HG03354 (cell line): ENCODE measurements at regions not wholly inside any gene's neighbourhood (a gene's known extent, or its start where the extent isn't known, plus 50 kb on each side); places are given as distances from the start of the nearest gene placed in this dataset.
A peak's percentile ranks its signal among the peaks of the same experiment; 100 is the strongest.

Source experiments
- ATAC-seq: cut with Tn5 transposase; IDR thresholded peaks from one replicate; pipeline ENCODE4 v1.9.1; 2021; ENCODE audit warnings: mild to moderate bottlenecking; ENCODE audit not compliant: unreplicated experiment, poor library complexity, severe bottlenecking

GRCh38 chr2:15715596-15715995 is 123.9 kb downstream of the DDX1 start:
- no peak for ATAC-seq

DNA sequence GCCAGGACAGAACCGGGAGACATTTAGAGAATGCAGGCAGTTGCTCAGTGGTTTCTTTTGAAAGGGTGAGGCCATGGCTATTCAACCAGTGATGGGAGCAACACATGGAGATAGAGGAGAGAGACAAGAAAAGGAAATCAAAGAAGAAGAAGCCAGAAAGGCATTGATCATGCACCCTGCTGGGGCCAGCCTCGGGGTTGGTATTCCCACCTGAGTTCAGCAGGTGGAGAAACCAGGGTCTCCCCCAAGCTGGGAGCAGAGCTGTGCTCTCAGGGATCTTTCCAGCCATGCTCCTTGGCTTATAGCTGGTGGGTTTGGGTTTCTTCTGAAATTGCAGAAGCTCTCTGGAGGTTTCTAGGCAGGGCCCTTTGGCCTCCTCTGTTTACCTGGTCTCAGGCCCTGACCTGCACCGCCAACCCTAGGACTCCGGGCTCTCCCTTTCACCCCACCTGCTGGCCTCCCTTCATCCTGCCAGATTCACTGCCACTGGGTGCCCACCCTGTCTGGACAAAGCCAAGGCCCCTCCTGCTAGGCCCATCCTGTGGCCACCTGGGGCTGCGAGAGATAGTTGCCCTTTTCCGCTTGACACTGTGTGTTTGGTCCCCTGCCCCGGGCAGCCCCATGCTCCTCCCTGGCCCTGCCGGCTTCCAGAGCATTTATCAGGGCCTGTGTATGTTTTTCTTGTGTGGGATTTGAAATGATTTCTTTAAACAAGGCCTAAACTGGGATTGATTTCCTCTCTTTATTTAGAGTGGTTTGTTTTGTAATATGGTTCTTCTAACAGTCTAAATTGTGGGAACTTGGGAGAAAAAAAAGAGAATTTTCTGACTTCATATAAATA is 126.7 kb downstream of the DDX1 start:
- no peak for ATAC-seq

DNA sequence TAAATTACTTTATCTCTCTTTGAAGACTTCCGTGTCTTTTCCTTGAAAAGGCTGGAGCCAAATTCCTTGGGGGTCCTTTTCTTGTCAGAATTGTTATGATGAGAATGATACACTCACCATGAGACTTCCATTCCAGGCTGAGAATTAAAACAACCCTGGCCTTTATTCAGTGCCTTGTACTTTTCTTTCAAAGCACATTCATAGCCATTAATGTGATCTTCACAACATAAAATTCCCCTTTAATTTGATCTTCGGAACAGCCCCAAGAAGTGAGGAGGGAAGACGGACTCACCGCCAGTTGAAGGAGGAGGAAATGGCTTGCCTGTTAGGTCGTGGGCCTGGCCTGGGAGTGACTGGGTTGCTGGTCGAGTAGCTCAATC is 127.3 kb downstream of the DDX1 start:
- ATAC-seq, result no peak

DNA sequence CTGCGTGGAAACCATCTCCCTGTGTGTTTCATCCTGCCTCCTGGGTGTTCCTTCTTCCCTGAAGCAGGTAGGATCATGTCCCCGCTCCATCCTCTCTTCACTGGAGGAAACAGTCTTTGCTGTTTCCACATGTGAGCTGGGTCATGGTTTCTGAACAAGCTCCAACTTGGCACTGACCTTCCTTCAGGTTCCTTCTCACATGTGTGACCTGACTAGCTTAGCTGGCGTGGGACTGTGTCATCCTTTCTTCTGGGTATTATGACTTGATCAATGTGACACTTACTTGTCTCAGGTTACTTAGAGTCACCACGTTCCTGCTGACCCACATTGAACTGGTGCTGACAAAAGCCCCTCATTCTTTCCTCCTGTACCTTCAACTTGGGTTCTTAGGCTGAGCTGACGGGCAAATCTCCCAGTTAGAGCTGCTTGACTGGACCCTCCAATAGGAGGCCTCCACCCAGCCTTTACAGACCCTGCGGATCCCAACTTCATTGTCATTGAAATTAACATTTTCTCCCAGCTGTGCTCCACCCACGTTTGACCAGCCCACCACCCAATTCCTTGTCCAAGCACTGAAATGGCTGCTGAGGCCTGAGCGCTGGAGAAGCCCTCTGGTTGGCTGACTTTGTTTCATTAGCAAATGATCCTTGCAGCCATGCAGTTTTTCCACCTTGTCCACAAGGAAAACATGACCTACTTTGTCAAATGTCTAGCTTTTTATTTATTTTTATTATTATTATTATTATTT is 128.1 kb downstream of the DDX1 start:
- ATAC-seq, result no peak

DNA sequence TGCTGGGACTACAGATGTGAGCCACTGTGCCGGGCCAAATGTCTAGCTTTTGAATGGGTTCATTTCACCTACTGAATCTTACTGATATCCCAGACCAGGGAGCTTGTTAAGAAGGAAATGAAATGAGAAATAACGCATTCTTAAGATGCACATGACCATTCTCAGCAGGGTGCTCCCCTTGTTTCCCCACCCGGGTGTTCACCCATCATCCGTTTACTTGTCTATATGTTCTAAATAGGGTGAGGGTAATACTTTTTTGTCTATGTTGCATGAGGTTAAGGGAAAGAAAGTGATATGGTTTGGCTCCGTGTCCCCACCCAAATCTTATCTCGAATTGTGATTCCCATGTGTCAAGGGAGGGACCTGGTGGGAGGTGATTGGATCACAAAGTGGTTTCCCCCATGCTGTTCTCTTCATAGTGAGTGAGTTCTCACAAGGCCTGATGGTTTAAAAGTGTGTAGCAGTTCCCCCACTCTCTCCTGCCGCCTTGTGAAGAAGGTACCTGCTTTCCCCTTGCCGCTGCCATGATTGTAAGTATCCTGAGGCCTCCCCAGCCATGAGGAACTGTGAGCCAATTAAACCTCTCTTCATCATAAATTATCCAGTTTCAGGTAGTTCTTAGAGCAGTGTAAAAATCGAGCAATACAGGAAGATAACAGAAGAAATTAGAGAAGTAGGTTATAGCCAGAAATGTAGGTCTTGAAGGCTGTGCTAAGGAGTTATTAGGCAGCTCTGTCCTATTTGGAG is 129.1 kb downstream of the DDX1 start:
- ATAC-seq, result no peak

DNA sequence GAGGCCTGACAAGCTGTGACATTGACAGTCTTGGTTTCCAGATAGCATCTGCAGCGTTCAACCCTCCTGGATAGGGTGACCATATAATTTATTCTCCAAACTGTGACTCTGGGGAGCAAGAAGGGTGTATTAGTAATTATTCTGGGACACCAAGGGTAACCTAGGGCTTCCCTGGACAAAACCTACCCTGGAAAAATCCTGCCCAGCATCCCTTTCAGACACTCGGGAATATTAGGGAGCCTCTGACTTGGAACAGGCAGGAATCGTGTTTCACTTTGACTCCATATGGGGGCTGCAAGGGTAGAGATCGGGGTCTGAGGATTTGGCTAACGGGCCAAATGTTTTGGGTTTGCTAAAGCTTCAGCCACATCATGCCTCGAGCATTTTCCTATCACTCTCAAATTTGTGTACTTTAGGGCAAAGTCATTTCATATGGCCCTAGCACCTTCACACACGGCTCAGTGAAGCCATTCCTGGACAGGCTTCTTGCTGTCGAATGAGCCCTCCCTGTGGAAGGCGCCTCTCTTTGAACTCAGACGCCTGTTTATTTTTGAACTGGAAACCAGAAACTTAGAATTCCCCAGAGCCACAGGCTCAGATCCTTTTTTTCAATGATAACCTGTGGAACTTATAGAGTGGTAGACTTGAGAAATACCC is 129.9 kb downstream of the DDX1 start:
- ATAC-seq, result no peak

- ATAC-seq, result no peak
These were observed 131.3 kb downstream of the DDX1 start for GRCh38 chr2:15722980-15723379.

DNA sequence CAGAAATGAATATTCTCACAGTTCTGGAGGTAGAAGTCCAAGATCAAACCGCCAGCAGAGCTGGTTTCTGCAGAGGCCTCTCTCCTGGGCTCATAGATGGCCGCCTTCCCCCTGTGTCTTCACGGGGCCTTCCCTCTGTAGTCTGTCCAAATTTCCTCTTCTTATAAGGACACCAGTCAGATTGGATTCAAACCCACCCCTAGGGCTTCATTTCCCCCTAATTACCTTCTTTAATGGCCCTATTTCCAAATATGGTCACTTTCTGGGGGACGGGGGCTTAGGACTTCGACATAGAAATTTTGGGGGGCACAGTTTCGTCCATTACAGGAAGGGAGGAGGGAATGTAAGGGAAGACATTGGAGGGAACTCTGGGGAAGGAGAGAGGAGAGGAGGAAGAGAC is 132.6 kb downstream of the DDX1 start:
- no peak for ATAC-seq

DNA sequence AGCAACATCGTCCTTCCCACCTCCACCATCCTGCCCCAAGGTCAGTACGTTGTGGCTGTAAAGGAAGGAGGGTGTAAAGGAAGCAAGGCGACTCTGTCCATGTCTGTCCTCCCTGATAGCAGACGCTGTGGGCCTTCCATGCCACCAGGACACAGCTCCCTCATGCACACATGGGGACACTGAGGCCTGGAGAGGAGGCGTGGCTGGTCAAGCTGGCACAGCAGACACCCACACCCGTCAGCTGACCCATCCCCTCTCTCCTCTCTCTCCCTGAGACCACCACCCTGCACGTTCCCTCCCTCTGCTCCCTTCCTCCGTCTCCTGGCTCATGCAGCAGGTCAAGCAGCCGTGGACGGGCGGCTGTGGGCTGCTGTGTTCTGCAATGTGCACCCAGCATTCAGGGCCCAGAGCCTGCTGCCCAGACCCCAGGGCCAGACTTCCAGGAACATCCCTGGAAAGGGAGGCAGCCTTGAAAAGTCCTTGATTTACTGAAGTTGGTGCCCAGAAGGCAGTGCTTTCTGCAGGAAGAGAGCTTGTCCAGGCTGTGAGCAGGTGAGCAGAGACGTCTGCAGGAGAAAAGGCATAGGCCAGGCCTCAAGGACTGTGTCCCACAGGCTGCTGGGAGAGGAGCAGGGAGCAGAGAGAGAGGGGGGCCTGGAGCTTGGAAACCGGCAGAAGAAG is 133.6 kb downstream of the DDX1 start:
- no peak for ATAC-seq

DNA sequence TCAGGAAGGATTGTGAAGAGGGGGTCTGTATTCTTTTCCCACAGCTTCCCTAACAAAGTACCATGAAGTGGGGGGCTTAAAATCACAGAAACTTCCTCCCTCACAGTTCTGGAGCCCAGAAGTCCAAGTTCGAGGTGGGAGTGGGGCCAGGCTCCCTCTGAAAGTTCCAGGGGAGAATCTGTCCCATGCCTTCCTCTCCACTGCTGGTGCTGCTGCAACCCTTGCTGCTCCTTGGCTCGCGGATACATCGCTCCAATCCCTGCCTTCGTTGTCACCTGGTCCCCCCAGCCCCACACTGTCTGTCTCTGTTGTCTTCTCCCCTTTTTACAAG is 134.1 kb downstream of the DDX1 start:
- ATAC-seq, result no peak

DNA sequence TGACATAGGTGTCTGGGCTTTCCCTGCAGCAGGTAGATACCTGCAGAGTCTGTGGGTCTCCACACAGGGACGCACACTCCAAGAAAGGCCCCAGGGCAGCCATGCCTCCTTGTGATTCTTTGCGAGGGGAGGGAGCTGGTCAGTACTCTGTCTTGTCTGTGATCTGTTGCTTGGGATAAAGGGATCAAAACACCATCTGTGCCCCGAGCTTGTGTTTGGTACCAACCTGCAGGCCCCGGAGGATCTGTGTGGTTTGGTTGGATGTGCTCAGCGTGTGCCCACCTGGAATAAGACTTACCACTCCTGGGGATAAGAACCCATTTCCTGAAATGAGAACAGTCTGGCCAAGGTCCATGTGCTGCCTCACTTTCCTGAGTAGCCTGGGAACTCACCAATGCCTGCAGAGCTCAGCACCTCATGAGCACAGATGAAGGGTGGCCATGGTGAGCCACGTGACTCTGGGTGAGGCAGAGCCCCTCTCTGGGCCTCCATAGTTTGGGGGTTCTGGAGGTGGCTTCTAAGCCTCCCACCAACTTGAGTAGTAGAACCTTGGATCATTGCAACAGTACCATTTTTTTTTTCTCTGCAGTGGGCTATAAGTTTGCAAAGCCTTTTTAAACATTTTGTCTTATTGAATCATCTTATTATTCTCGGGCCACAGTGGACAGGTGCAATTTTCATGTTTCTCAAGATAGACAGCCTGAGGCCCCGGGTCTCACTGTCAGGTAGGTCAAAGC is 134.8 kb downstream of the DDX1 start:
- no peak for ATAC-seq

DNA sequence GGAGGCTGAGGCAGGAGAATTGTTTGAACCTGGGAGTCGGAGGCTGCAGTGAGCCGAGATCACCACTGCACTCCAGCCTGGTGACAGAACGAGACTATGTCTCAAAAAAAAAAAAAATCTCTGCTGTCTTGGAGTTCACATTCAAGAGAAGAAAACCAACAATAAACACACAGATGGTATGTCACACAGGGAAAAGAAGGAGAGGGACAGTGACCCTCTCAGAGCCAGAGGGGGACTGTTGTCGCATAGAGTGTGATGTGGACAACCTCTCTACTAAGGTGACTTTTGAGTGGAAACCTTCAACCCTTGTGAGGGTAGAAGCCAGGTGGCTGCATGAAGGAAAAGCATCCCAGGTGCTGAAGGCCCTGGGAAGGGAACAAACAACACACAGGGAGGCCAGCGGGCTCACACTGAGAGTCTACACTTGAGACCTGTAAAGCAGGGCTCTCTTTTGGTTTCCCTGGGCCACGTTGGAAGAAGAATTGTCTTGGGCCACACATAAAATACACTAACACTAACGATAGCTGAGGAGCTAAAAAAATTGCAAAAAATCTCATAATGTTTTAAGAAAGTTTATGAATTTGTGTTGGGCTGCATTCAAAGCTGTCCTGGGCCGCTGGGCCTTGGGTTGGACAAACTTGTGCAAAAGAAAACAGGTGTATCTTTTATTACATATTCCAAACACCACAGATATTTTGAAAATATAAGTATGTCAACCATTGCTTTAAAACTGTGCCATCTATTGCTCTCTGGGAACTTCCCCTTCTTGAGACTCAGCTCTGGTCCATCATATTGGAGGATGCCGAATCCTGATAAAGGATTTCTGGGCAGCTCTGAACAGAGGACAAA is 136.0 kb downstream of the DDX1 start:
- no peak for ATAC-seq

- ATAC-seq, result no peak
These were observed 136.7 kb downstream of the DDX1 start for GRCh38 chr2:15728245-15728938.

GRCh38 chr2:15729001-15729400 is 137.3 kb downstream of the DDX1 start:
- no peak for ATAC-seq

- ATAC-seq, result peak; percentile 2
These were observed 138.3 kb downstream of the DDX1 start for GRCh38 chr2:15729709-15730544.

DNA sequence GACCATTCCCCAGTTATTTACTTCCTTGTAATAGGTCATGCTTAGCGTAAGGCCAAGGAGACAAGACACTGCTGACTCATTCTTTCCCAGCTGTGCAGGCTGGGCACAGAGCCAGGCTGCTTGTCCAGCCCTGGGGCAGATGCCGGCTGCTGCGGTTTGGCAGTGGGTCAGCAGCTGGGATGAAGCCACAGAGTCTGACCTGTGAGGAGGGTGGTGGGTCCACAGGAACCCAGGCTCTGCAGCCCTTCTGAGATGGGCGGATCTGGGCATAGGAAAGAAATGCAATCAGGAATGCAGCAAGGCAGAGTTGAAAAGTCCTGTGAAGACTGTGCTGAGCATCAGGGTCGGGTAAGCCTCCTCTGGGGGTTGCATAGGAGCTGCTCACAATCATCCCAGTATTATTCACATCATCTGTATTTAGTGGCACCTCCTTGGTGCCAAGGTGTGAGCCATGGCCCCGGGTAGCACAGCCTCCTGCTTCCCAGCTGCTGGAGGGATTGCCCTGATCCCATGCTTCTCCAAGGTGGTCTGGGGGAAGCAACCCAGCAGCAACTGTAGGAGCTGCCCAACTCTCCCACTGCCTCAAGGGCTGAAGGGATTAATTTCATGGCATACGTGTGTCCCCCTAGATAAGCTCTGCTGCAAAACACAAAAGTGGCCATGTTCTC is 139.0 kb downstream of the DDX1 start:
- peak; percentile 50 for ATAC-seq
